Loucy (cell line): ENCODE measurements at regions not wholly inside any gene's neighbourhood (a gene's known extent, or its start where the extent isn't known, plus 50 kb on each side); places are given as distances from the start of the nearest gene placed in this dataset.

Experiments
- CTCF ChIP-seq: fragments of 200-600 bp; sonication (generic); conservative IDR thresholded peaks from 2 replicates; pipeline ENCODE4 v1.5.1; 2014; ENCODE audit warnings: mild to moderate bottlenecking, antibody characterized with exemption, low read length
- EZH2phosphoT487 ChIP-seq: fragments of 200-600 bp; IDR thresholded peaks from 2 replicates; pipeline ENCODE4 v1.6.1; 2018; ENCODE audit warnings: antibody characterized with exemption, mild to moderate bottlenecking, moderate library complexity, borderline replicate concordance

- TF ChIP-seq EZH2phosphoT487 (no peak), CTCF (no peak)
Measured at GRCh38 chr2:2527148-2527547, 196.1 kb upstream of the MYT1L start.
